ENCODE measurements at regions not wholly inside any gene's neighbourhood (a gene's known extent, or its start where the extent isn't known, plus 50 kb on each side); places are given as distances from the start of the nearest gene placed in this dataset.

DNA sequence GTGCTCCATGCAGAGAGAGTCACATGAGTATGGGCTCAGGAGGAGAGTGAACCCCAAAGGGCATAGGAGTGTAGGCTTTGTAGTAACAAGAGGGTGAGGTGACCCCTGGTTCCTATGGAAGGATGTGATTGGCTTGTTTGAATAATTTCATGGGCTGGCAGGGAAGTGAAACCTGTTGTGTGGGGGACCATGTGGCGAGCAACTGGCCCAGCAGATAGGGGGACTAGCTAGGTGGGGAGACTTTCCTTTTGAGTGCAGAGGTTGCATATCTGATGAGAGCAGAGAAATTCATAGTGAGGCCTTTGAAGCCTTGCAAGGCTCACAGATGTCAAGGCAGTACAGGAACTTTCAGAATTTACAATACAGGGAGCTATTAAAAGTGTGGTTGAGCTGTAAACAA, 247.9 kb upstream of the SLC35B3 start:
- Mint-ChIP-seq H3K27ac (no peak overlapping the region), H3K4me3 (no peak overlapping the region), H3K4me1 (no peaks in the 10 kb centered on the region), H3K27me3 (no peaks in the 10 kb centered on the region), H3K9me3 (ENCODE audit: low read depth) (peaks cover 4% of the 10 kb centered on the region), H3K36me3 (no peaks in the 10 kb centered on the region)
- no peak for DNase-seq
- ATAC-seq = no peak
- CTCF ChIA-PET = no interaction called here

DNA sequence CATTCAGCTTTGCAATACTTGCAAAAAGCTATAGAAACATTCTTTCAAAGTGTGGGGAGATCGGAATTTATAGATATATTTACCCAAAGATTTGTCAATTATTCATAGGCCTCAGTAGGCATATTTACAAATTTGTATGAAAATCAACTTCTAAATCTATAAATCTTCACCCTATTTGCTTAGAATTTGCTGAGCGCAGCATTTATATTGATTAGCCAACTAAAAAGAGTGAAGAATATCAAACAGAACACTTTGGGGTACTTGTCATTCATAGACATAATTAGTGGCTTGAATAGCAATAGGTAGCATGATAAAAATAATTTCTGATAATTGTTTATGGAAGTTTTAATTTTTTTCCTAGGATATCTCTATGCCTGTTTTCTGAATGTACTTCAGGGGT, 244.5 kb upstream of the SLC35B3 start:
- Mint-ChIP-seq H3K4me1 (no peaks in the 10 kb centered on the region), H3K4me3 (no peak overlapping the region), H3K27me3 (no peaks in the 10 kb centered on the region), H3K27ac (no peak overlapping the region), H3K36me3 (no peaks in the 10 kb centered on the region), H3K9me3 (ENCODE audit: low read depth) (peaks cover 10% of the 10 kb centered on the region)
- CTCF ChIA-PET = no interaction called here
- ATAC-seq (no peak), DNase-seq (no peak)

DNA sequence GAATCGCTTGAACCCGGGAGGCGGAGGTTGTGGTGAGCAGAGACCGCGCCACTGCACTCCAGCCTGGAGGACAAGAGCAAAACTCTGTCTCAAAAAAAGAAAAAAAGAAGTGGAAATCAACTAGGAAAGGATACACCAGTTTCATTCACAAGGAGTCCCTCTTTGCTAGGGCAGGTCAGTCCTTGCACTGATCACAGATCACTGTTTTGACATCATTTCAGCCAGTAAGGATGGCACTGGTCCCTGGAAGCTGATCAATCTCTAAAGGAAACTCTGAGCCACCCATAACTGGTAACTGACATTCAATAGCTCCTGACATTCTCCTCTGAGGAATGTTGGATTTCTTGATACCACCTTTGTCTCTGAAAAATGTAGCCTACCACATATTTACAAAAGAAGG, 243.1 kb upstream of the SLC35B3 start:
- CTCF ChIA-PET = no interaction called here
- Mint-ChIP-seq H3K27me3 (no peaks in the 10 kb centered on the region), H3K36me3 (no peaks in the 10 kb centered on the region), H3K9me3 (ENCODE audit: low read depth) (peaks cover 12% of the 10 kb centered on the region), H3K27ac (no peak overlapping the region), H3K4me3 (no peak overlapping the region), H3K4me1 (no peaks in the 10 kb centered on the region)
- DNase-seq (no peak), ATAC-seq (no peak)

DNA sequence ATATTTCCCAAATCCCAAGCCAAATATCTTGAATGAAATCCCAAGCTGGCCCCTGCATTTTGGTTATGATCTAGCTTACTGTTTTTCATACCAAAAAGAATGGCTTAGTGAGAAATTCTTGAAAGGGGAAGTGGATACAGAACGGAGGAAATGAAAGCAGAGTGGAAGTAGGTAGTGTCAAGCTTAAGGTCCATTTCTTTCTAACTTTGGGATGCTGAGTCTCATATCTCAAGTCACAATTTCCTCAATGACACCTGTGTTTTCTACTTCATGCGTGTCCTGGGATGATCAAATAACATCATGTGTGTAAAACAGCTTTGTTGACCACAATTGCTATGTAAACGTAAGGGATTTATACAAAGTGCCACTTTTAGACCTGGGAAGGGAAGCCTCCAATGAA, 238.8 kb upstream of the SLC35B3 start:
- CTCF ChIA-PET = no interaction called here
- H3K9me3 Mint-ChIP-seq (ENCODE audit: low read depth) = peaks cover 13% of the 10 kb centered on the region
- no peak overlapping the region for H3K27ac Mint-ChIP-seq
- no peak overlapping the region for H3K4me3 Mint-ChIP-seq
- no peaks in the 10 kb centered on the region for H3K4me1 Mint-ChIP-seq
- ATAC-seq (no peak), DNase-seq (no peak)
- no peaks in the 10 kb centered on the region for H3K27me3 Mint-ChIP-seq
- H3K36me3 Mint-ChIP-seq = no peaks in the 10 kb centered on the region

DNA sequence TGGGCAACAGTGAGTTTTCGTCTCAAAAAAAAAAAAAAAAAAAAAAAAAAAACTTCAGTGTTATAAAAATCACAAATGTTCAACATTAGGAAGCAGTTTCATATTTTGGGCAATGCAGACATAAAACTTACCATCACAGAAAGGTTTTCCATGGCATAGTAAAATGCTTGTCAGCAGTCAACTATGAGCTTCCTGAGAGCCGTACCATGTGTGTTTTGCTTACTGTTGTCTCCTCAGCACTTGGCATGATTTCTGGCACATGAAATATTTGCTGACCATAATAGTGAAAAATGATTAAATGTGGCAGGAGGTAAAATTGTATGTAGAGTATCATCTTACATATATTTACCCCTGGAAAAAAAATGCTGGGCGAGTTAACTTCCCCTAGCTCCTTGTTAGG, 237.5 kb upstream of the SLC35B3 start:
- CTCF ChIA-PET = no interaction called here
- H3K27me3 Mint-ChIP-seq = no peaks in the 10 kb centered on the region
- no peaks in the 10 kb centered on the region for H3K36me3 Mint-ChIP-seq
- H3K4me1 Mint-ChIP-seq = no peaks in the 10 kb centered on the region
- no peak overlapping the region for H3K4me3 Mint-ChIP-seq
- peaks cover 11% of the 10 kb centered on the region for H3K9me3 Mint-ChIP-seq (ENCODE audit: low read depth)
- ATAC-seq (no peak), DNase-seq (no peak)
- no peak overlapping the region for H3K27ac Mint-ChIP-seq

DNA sequence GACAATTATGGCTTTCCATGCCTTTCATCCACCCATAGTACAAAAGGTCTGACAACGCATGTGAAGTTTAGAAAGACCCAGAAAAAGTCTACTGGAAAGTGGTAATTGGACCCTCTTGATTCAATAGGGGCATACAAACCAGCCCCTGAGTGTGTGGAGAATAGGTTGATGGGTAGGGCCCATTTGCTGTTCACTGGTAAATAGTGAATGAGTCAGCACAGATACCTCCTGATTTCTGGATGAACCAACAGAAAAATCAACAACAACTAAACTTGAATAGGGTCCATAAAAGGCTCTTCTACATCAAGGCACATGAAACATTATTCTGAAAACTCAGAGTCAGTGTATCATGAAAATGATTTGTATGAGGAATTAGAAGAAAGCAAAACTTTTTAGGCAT, 235.4 kb upstream of the SLC35B3 start:
- Mint-ChIP-seq H3K27ac (no peak overlapping the region), H3K4me1 (no peaks in the 10 kb centered on the region), H3K36me3 (no peaks in the 10 kb centered on the region), H3K9me3 (ENCODE audit: low read depth) (peaks cover 8% of the 10 kb centered on the region), H3K4me3 (no peak overlapping the region), H3K27me3 (no peaks in the 10 kb centered on the region)
- no peak for DNase-seq
- ATAC-seq = no peak
- CTCF ChIA-PET = no interaction called here

DNA sequence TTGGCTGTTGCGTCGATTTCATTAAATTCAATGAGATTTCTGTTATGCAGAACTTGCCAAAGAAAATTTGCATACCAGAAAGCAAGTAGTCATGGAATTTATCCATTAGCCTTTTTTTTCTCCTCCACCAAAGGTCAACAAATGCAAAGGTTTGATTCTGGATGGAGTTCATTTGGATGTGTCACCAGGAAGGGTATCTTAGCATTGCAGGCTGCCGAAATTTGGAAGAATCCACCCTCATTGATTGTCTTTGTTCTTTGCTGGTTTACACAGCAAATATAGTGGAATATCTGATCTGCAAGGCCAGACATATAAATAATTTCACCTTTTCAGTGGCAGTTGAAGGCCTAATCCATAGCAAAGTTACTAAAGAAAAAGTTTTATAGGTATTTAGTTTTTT, 229.4 kb upstream of the SLC35B3 start:
- Mint-ChIP-seq H3K27me3 (no peaks in the 10 kb centered on the region), H3K4me1 (no peaks in the 10 kb centered on the region), H3K4me3 (no peak overlapping the region), H3K9me3 (ENCODE audit: low read depth) (peaks cover 5% of the 10 kb centered on the region), H3K36me3 (no peaks in the 10 kb centered on the region), H3K27ac (no peak overlapping the region)
- no peak for DNase-seq
- CTCF ChIA-PET = no interaction called here
- ATAC-seq = no peak

DNA sequence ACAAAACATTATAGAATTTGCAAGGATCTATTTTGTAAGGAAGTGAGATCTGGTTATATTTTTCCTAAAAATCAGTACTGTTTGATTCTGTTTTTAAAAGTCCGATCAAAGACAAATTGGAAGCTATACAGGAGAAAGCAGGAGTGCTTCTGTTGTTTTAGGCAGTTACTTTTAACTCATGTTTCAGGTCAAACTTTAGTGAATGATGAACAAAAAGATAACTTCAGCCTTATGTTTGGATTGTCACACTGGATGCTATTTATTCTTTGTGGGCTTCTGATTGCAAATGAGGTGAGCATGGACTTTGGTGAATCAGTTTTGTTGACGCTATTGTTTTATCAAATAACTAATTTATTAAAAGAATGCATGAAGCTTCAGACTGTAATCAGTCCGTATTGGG, 228.7 kb upstream of the SLC35B3 start:
- H3K27me3 Mint-ChIP-seq = no peaks in the 10 kb centered on the region
- DNase-seq = no peak
- CTCF ChIA-PET = no interaction called here
- no peak for ATAC-seq
- no peak overlapping the region for H3K4me3 Mint-ChIP-seq
- no peaks in the 10 kb centered on the region for H3K36me3 Mint-ChIP-seq
- no peak overlapping the region for H3K27ac Mint-ChIP-seq
- no peaks in the 10 kb centered on the region for H3K4me1 Mint-ChIP-seq
- peaks cover 5% of the 10 kb centered on the region for H3K9me3 Mint-ChIP-seq (ENCODE audit: low read depth)

DNA sequence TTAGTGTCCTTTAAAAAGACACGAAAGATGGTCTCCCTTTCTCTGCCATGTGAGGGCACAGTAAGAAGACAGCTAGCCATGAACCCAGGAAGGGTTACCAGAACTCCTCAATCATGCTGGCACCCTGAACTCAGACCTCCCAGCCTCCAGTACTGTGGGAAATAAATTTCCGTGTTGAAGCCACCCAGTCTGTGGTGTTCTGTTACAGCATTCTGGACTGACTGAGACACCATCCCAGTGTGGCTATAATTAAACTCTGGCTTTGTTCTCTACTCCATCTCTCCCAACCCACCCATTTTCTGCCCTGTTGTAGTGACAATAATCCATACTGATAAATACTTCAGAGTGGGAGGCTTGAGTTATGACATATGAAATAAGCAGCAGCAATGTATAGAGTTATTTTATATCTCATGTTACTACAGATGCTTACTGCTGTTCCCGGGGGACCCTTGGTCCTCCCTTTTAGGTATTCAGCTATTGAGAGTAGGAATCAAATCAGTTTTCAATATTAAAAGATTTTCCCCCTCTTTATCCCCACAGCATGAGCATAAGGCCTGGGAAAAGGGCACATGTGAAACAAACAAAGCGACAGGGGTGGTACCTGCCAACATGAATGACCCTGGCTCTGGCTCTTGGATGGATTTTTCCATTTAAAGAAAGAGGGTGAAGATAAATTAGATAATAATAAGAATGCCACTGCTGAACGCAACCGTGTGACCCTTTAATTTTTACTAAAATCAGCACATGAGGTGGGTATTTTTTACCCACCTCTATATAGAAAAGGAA, 224.3 kb upstream of the SLC35B3 start:
- H3K4me3 Mint-ChIP-seq = no peak overlapping the region
- DNase-seq (no peak), ATAC-seq (no peak)
- H3K9me3 Mint-ChIP-seq (ENCODE audit: low read depth) = peaks cover 5% of the 10 kb centered on the region
- no peaks in the 10 kb centered on the region for H3K27me3 Mint-ChIP-seq
- no peak overlapping the region for H3K27ac Mint-ChIP-seq
- no peaks in the 10 kb centered on the region for H3K36me3 Mint-ChIP-seq
- CTCF ChIA-PET = no interaction called here
- H3K4me1 Mint-ChIP-seq = no peaks in the 10 kb centered on the region

DNA sequence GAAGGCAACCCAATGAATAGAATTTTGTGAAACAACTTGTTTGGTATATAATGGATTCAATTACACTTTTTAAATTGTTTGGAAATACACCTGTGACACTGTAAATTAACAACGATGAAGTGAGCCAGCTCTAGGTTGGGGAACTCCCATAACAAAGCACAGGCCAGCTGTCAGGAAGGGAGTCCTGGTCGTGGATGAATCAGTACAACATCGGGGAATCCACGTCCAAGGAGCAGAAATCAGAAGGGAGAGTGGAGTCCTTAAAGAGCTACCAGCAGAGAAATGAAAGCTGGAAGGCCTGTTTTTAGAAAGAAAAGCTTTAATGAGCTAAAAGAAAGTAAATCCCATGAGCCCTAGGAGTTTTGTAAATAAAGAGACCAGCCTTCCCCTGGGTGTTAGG, 223.1 kb upstream of the SLC35B3 start:
- no peak overlapping the region for H3K4me3 Mint-ChIP-seq
- H3K9me3 Mint-ChIP-seq (ENCODE audit: low read depth) = peaks cover 8% of the 10 kb centered on the region
- H3K27ac Mint-ChIP-seq = no peak overlapping the region
- CTCF ChIA-PET = no interaction called here
- H3K36me3 Mint-ChIP-seq = no peaks in the 10 kb centered on the region
- H3K27me3 Mint-ChIP-seq = no peaks in the 10 kb centered on the region
- DNase-seq (no peak), ATAC-seq (no peak)
- H3K4me1 Mint-ChIP-seq = no peaks in the 10 kb centered on the region

DNA sequence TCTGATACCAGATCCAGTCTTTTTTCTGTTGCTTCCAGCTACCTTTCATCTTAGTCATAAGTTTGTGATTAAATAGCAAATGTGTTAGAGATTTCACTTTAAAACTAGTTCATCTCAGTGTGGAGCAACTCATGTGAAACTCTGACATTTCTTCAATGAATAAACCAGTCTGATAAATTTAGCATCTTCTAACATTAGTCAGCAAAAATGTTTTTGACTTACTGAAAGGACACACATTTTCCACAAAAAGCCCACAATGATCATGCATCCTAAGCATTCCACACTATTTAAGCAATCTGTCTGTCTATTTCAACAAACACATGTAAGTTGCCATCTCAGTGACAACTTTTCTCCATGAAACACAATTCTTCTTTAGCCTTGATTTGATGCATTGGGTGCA, 222.2 kb upstream of the SLC35B3 start:
- Mint-ChIP-seq H3K27me3 (no peaks in the 10 kb centered on the region), H3K4me3 (no peak overlapping the region), H3K4me1 (no peaks in the 10 kb centered on the region), H3K9me3 (ENCODE audit: low read depth) (peaks cover 10% of the 10 kb centered on the region), H3K27ac (no peak overlapping the region), H3K36me3 (no peaks in the 10 kb centered on the region)
- CTCF ChIA-PET = no interaction called here
- DNase-seq = no peak
- no peak for ATAC-seq

DNA sequence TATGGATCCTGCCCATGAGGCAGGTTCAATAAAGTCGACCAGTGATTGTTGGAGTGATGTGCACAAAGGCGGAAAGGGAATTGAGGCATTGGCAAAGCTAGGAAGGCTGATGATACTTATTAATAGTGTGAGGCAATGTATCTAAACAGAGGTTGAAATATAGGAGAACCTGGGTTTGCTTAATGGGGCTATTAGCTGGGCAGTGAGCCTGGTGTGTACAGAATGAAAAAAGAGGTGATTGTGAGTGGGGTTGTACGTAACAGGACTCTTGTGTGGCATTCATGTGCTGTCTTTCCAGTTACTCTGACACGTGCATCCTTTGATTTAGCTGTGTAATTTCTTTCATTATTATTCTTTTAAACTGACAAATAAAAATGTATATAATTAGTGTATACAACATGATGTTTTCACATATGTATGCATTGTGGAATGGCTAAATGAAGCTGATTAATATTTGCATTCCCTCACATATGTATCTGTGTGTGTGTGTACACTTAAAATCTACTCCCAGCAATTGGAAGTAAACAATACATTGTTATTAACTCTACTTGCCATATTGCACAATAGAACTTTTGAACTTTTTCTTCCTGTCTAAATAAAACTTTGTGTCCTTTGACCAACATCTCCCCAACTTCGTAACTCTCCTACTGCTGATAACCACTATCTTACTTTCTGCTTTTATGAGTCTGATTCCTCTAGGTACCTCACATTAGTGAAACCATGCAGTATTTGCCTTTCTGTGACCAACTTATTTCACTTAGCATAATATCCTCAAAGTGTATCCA, 220.5 kb upstream of the SLC35B3 start:
- no peak overlapping the region for H3K27ac Mint-ChIP-seq

DNA sequence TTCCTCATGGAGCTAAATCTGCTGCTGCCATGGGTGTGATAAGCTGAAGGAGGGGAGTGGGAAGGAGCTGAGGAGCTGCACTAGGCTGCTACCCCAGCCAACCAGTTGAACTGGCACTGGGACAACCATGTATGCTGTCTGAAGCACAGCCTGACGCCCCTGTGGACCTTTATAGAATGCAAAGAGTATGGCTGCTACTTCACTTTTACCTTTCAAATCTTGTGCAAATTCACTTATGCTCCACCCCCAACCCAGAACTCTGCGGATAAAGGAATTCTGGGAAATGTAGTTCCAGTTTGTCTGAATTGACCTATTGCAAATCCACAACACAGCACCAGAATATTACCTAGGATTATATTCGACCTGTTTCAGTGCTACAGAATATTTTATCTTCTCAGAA, 217.4 kb upstream of the SLC35B3 start:
- CTCF ChIA-PET = no interaction called here
- Mint-ChIP-seq H3K36me3 (no peaks in the 10 kb centered on the region), H3K27me3 (no peaks in the 10 kb centered on the region), H3K4me1 (no peaks in the 10 kb centered on the region), H3K4me3 (no peak overlapping the region), H3K9me3 (ENCODE audit: low read depth) (peaks cover 18% of the 10 kb centered on the region), H3K27ac (no peak overlapping the region)
- no peak for ATAC-seq
- no peak for DNase-seq

More for the DNA sequence above, 220.5 kb upstream of the SLC35B3 start:
- no peak overlapping the region for H3K4me3 Mint-ChIP-seq
- ATAC-seq = no peak
- CTCF ChIA-PET = no interaction called here
- H3K27me3 Mint-ChIP-seq = no peaks in the 10 kb centered on the region
- DNase-seq = no peak
- H3K36me3 Mint-ChIP-seq = no peaks in the 10 kb centered on the region
- no peaks in the 10 kb centered on the region for H3K4me1 Mint-ChIP-seq
- H3K9me3 Mint-ChIP-seq (ENCODE audit: low read depth) = peaks cover 10% of the 10 kb centered on the region

DNA sequence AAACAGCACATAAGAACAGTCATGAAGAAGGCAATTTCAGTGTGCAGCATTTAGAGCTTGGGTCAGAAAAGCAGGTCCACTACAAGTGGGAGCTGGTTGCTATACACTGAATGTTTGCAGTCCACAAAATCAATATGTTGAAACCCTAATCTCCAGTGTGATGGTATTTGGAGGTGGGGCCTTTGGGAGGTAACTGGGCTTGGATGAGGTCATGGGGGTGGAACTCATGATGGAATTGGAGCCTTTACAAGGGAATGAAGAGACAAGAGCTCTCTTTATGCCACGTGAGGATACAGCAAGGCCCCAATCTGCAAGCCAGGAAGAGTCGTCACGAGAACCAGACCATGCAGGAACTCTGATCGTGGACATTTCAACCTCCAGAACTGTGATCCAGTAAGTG, 216.7 kb upstream of the SLC35B3 start:
- H3K27me3 Mint-ChIP-seq = no peaks in the 10 kb centered on the region
- no peak overlapping the region for H3K4me3 Mint-ChIP-seq
- H3K36me3 Mint-ChIP-seq = no peaks in the 10 kb centered on the region
- CTCF ChIA-PET = no interaction called here
- DNase-seq = no peak
- H3K4me1 Mint-ChIP-seq = no peaks in the 10 kb centered on the region
- peaks cover 21% of the 10 kb centered on the region for H3K9me3 Mint-ChIP-seq (ENCODE audit: low read depth)
- no peak overlapping the region for H3K27ac Mint-ChIP-seq
- no peak for ATAC-seq

All from activated CD8-positive, alpha-beta memory T cell treated with anti-CD3 and anti-CD28 coated beads, Interleukin-2, amount 10 ng/mL, durations not matched to agents 7 days and 5 days (primary cell).